ENCODE measurements at regions not wholly inside any gene's neighbourhood (a gene's known extent, or its start where the extent isn't known, plus 50 kb on each side); places are given as distances from the start of the nearest gene placed in this dataset.

DNA sequence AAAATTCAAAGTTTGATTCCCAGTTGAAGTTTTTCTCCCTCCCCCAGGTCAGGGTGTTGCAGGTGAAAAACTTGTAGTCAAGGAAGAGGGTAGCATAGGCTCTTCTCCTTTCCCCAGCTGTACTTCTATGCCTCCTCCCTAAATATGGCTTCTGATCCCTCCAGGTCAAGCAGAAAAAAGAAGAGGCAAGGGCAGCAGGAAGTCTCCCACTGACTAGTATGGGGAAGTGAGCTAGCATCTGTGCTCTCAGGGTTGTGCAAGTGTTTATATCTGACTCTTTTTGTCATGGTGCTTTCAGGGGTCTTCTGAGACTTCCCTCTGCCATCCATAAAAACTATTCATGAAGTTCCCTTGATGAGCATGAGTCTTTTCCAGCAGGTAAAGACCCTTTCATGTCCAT is 76.0 kb downstream of the ATPSCKMT start:
- DNase-seq (ENCODE audit: low read depth): no peak

- no peak for DNase-seq (ENCODE audit: low read depth)
These were observed 77.4 kb downstream of the ATPSCKMT start for GRCh38 chr5:10172247-10172646.

DNA sequence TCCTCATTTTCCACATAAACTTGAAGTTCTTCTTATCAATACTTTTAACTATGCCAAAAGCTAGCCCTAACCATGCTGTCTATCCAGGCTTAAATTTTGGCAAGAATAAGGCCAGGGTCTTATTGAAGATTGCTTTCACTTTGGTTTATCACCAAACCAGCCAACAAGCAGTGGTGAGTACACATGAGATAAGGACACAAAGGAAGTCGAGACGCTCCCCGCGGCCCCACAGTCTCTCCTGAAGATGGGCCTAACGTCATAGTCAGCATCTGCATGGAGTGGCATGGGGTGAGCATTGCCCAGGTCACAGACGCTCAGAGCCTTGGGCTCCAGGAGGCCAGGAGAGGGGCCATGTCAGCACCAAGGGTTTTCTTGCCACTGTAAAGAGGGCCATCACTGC is 80.3 kb downstream of the ATPSCKMT start:
- DNase-seq (ENCODE audit: low read depth): no peak

DNA sequence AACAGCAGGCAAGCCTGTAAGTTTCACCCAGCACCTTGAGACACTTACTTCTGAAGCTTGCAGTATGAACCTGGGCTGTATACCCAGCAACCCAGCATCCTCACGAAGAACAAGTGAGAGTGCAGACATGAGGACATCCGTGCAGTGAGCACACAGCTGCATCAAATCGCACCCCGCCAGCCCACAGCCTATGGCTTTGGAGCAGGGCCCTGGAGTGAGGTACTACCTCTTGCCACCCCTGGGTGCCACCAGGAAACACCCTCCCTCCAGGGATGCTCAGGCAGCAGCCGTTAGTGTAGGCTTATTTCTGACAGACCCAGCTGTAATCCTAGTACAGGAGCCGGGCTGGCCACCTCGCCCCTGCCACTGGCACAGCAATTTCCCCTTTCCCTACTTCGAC is 81.4 kb downstream of the ATPSCKMT start:
- DNase-seq (ENCODE audit: low read depth): no peak

- no peak for DNase-seq (ENCODE audit: low read depth)
These were observed 81.9 kb downstream of the ATPSCKMT start for GRCh38 chr5:10167806-10168205.

- DNase-seq (ENCODE audit: low read depth): no peak
These were observed 83.3 kb downstream of the ATPSCKMT start for GRCh38 chr5:10166392-10166791.

DNA sequence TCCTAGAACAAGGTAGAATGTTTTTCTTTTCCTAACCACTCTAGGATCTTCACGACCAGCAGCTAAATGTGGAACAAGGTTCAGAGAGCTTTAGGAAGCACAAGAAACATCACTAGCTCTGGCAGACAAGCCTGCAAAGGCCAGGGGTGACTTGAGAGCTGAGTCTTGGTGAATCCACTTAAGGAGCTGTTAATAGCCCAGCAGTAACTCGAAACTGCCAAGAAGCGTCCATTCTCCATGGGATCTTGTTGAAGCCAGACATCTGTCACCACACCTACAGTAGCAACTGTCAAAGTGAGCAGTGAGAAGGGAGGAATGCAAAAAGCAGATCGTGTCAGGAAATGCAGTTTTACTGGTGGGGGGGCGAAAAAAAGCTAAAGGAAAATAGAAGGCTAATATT is 87.2 kb downstream of the ATPSCKMT start:
- peak; percentile 50 for DNase-seq (ENCODE audit: low read depth)

DNA sequence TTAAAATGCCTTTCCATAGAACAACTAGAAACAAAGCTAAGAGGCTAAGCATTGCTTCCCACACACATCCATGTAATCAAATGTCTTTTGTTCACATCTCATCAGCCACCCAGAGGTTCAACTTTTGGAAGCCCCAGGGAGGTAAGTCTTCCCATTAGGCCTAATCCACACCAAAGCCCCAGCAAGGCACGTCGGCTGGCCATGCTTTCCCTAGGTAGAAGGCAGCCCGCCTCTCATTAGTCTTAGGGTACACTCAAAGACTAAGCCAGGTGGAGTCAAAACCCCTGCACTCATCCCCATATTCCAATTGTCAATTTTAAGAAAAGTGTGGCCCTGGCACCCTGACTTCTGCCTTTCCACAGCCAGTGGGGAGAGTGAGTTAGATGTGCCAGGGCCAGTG is 87.9 kb downstream of the ATPSCKMT start:
- DNase-seq (ENCODE audit: low read depth): no peak

- no peak for DNase-seq (ENCODE audit: low read depth)
These were observed 89.4 kb downstream of the ATPSCKMT start for GRCh38 chr5:10160241-10160640.

DNA sequence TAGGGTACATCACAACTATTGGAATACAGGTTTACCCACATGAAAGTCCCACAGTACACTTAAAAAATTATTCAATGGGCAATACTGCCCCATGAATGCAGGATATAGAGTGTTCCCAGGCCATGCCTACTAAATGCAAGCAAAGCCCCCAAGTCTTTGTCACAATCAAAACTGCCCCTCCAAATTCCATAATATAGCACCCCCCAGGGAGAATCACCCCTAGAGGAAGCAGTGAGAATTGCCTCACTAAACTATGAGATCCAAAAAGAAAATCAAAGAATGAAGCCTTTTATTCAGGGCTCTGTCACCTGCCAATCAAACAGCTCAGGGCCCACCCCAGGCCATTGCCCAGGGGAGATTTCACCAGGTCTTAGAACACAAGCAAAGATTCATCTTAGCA is 90.8 kb downstream of the ATPSCKMT start:
- DNase-seq (ENCODE audit: low read depth): no peak

- DNase-seq (ENCODE audit: low read depth): no peak
These were observed 92.5 kb downstream of the ATPSCKMT start for GRCh38 chr5:10157085-10157669.

DNA sequence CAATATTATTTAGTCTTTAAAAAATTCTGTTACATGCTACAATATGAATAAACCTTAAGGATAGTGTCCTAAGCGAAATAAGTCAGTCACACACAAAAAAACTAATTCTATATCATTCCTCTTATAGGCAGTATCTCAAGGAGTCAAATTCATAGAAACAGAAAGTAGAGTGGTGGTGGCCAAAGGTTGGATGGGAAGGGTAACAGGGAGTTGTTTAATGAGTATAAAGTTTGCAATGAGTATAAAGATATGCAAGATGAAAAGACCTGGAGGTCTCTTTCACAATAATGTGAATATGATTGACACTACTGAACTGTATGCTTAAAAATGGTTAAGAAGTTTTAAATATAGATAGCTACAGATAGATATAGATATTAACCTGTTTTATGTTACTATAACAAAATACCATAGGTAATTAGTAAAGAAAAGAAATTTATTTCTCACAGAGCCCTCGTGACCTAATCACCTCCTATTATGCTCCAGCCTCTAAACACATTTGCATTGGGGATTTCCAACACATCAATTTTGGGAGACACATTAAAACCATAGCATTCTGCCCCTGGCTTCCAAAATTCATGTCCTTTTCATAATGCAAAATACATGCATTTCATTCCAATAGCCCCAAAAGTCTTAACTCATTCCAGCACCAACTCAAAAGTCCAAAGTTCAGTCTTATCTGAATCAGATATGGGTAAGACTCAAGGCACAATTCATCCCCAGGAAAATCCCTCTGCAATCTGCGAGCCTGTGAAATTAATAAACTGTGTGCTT is 93.6 kb downstream of the ATPSCKMT start:
- no peak for DNase-seq (ENCODE audit: low read depth)

- no peak for DNase-seq (ENCODE audit: low read depth)
These were observed 95.7 kb downstream of the ATPSCKMT start for GRCh38 chr5:10153808-10154537.

DNA sequence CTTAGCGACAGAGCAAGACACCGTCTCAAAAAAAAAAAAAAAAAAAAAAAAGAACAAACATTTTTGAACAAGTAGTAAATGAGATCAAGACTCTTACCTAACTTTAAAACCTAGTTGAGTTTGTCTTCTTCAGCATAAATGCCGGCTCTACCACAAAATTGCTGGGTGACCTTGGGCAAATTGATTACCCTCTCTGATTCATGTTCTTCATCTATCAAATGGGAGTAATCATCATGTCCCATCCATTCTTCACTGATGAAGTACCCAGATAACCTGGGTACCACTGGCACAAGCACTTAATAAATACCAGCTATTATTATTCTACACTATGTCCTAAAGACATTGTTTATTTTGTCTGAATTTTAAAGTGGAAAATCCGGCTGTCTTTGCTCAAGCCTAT is 96.3 kb downstream of the ATPSCKMT start:
- DNase-seq (ENCODE audit: low read depth): no peak

- no peak for DNase-seq (ENCODE audit: low read depth)
These were observed 98.0 kb downstream of the ATPSCKMT start for GRCh38 chr5:10151656-10152055.

DNA sequence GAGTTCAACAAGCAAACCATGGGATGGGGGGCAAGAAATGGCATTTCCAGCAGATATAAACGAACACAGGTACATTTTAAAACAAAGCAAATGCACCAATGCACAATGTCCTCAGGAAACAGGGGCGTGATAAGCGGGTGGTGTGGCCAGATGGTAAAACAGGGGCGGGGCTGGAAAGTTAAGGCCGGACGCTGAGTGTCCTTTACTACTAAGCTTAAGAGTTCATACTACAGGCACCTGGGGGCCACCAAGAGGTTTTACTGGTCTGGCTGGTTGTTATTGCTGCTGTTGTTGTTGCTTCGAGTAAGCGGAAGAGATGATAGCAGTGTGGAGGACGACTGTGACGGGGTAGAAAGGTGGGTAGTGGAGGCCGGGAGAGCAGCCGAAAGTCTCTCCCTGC is 99.8 kb downstream of the ATPSCKMT start:
- no peak for DNase-seq (ENCODE audit: low read depth)

DNA sequence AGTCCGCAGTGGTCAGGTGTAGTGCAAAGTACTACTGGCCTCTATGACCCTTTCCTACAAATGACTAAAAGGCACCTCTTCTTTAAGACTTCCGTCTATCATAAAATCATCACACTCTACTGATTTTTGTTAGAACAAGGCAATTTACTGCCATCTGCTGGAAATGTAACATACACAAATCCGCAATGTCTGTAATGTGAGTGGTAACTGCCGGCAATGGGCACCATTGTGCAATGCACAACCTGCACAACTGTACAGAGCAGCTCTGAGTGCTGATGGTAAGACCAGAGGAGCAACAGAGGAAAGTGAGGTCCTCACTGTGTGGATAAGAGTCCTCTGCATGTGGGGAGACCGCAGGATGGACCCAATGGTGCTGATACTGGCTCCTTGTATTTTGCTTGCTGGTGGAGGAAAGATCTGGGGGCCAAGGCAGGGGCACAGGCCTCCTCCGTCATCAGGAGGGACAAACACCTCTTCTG is 103.7 kb downstream of the ATPSCKMT start:
- peak; percentile 35 for DNase-seq (ENCODE audit: low read depth)

- no peak for DNase-seq (ENCODE audit: low read depth)
These were observed 105.6 kb downstream of the ATPSCKMT start for GRCh38 chr5:10144040-10144439.

DNA sequence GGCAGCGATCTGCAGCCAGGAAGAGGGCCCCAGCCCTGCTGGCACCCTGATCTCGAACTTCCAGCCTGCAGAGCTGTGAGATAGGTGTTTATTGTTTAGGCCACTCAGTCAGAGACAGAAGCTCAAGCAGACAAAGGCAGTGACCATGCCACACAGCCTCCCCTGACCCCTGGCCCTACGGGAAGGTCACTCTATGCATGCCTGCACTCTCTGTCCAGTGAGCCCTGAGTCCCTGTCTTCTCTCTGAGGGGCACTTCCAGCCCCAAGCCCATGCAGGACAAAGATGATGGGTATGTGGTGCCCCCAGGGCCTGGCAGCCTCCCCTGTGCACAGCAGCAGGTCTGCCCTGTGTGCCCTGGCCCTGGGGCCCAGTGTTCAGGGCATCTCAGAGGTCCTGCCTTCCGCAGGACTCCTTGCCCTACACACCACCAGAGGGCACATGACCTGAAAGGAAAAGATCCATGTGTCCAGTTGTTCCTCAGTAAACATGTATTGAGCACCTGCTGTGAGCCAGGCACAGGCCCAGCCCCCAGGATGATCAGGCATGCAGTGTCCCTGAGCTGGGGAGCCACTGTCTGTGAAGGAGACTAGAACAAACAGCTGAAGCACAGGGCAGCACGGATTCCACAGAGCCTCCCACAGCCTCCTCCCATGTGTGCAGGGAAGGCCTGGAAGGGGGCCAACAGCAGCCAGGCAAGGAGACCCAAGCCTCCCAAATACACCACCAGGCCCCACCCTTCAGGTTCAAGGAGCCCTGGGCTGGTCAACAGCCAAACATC is 109.3 kb downstream of the ATPSCKMT start:
- DNase-seq (ENCODE audit: low read depth): peak; percentile 73

GRCh38 chr5:10138395-10139057 is 111.2 kb downstream of the ATPSCKMT start:
- no peak for DNase-seq (ENCODE audit: low read depth)

- DNase-seq (ENCODE audit: low read depth): peak; percentile 12
These were observed 115.9 kb downstream of the ATPSCKMT start for GRCh38 chr5:10133830-10134229.
